ENCODE measurements at regions not wholly inside any gene's neighbourhood (a gene's known extent, or its start where the extent isn't known, plus 50 kb on each side); places are given as distances from the start of the nearest gene placed in this dataset.

GRCh38 chr1:57889676-57890320, 465.9 kb upstream of the DAB1 start:
- DNase-seq (ENCODE audit: extremely low read depth, low read depth), result peak; percentile 32
- TF ChIP-seq, protein P1, sequence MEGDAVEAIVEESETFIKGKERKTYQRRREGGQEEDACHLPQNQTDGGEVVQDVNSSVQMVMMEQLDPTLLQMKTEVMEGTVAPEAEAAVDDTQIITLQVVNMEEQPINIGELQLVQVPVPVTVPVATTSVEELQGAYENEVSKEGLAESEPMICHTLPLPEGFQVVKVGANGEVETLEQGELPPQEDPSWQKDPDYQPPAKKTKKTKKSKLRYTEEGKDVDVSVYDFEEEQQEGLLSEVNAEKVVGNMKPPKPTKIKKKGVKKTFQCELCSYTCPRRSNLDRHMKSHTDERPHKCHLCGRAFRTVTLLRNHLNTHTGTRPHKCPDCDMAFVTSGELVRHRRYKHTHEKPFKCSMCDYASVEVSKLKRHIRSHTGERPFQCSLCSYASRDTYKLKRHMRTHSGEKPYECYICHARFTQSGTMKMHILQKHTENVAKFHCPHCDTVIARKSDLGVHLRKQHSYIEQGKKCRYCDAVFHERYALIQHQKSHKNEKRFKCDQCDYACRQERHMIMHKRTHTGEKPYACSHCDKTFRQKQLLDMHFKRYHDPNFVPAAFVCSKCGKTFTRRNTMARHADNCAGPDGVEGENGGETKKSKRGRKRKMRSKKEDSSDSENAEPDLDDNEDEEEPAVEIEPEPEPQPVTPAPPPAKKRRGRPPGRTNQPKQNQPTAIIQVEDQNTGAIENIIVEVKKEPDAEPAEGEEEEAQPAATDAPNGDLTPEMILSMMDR (IDR thresholded peaks at IDR 0.05; ENCODE audit: low read depth, low read length, missing control alignments), result no peak
- no peak overlapping the region for H3K4me3 ChIP-seq (replicated peaks; ENCODE audit: low read depth, low read length)

GRCh38 chr1:57887964-57888491, 464.2 kb upstream of the DAB1 start:
- TF ChIP-seq, protein P1 (IDR thresholded peaks at IDR 0.05; ENCODE audit: low read depth, low read length, missing control alignments), result no peak
- no peak overlapping the region for H3K4me3 ChIP-seq (replicated peaks; ENCODE audit: low read depth, low read length)
- DNase-seq (ENCODE audit: extremely low read depth, low read depth), result no peak

DNA sequence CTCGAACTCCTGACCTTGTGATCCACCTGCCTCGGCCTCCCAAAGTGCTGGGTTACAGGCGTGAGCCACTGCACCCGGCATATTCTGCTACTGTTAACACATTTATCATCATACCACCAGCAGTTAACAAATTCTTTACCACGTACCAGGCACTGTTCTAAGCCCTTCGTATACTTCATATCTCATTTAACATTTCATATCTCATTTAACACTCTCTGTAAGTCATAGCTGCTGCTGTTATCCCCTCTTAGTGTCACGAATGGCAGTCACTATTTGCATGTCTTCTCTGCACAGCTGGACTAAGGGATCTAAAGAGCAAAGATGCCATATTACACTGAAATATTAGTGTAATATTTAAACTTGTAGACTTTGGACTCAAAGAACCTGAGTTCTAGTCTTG, 462.5 kb upstream of the DAB1 start:
- TF ChIP-seq, protein P1 (IDR thresholded peaks at IDR 0.05; ENCODE audit: low read depth, low read length, missing control alignments), result no peak
- DNase-seq (ENCODE audit: extremely low read depth, low read depth), result no peak
- no peak overlapping the region for H3K4me3 ChIP-seq (replicated peaks; ENCODE audit: low read depth, low read length)

DNA sequence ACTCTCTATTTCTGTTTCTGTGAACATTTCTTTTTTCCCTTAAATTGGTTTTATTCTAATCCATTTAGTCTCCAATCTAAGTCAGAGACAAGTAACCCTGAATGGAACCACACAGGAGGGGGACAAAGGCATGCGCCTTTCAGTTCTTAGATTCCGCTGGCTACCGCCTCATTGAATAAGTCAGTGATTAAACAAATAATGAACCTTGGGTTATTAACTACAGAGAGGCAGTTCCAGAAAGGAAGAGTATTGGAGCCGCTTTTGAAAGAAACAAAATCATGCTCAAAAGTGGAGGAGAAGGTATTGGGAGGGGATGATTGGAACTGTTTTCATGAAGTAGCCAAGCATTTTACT, 459.8 kb upstream of the DAB1 start:
- no peak for DNase-seq (ENCODE audit: extremely low read depth, low read depth)
- TF ChIP-seq, protein P1 (IDR thresholded peaks at IDR 0.05; ENCODE audit: low read depth, low read length, missing control alignments), result no peak
- H3K4me3 ChIP-seq (replicated peaks; ENCODE audit: low read depth, low read length), result no peak overlapping the region

DNA sequence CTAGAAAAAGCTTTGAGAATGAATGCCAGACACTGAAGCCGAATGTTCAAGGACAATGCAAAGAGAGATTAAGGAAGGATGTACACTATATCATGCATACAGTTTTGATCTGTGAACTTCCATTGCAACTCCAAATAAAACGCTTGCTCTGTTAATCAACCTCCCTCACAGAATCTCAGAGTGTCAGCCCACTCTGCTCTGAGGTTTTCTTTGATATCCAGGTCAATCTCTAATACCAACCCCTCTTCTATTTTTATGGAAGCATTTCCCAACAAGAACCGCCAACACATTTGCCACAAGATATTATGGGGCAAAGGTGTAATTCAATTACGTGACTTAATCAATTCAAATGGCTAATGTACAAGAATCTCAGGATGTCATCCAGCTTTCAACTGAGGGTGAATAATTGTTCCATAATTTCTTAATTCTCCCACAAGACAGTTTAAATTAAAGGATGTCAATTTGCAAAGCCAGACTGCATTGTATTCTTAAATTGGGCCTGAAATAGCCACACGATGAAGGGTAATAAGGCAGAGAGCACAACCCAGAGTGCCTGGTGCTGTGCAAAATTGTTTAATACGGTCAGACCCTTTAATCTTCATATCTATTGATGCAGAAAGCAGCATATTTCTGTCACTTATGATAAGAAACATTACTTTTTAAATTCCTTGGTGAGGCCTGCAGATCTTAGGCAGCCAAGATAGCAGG, 459.2 kb upstream of the DAB1 start:
- H3K4me3 ChIP-seq (replicated peaks; ENCODE audit: low read depth, low read length), result no peak overlapping the region
- TF ChIP-seq, protein P1 (IDR thresholded peaks at IDR 0.05; ENCODE audit: low read depth, low read length, missing control alignments), result no peak

GRCh38 chr1:57882072-57882471, 458.2 kb upstream of the DAB1 start:
- no peak for DNase-seq (ENCODE audit: extremely low read depth, low read depth)
- TF ChIP-seq, protein P1 (IDR thresholded peaks at IDR 0.05; ENCODE audit: low read depth, low read length, missing control alignments), result no peak
- no peak overlapping the region for H3K4me3 ChIP-seq (replicated peaks; ENCODE audit: low read depth, low read length)

More for the DNA sequence above, 459.2 kb upstream of the DAB1 start:
- DNase-seq (ENCODE audit: extremely low read depth, low read depth), result no peak

Measured in HFF-Myc (cell line).